CD14-positive monocyte (primary cell): ENCODE measurements at regions not wholly inside any gene's neighbourhood (a gene's known extent, or its start where the extent isn't known, plus 50 kb on each side); places are given as distances from the start of the nearest gene placed in this dataset.

Experiments
- DNase-seq, 3 donors: peaks; one replicate each; pipeline ENCODE4 v3.0.0-alpha.2; 2011 to 2022
- H2AFZ ChIP-seq: 2 replicates; pipeline ENCODE4 v1.6.0; 2012; ENCODE audit warnings: mild to moderate bottlenecking, low read depth, low read length, inconsistent platforms; ENCODE audit not compliant: insufficient read depth, poor library complexity, severe bottlenecking
- H3K27ac ChIP-seq, 2 donors: 1 replicate in 1 of 2; 2 replicates in 1 of 2; pipeline ENCODE4 v1.5.1; 2012 to 2013; ENCODE audit warnings: low read length in 2 of 2, control low read depth in 1 of 2, inconsistent platforms in 1 of 2, low read depth in 1 of 2, mild to moderate bottlenecking in 1 of 2
- H3K27me3 ChIP-seq, 2 donors: one replicate each; pipeline versions ENCODE4 v1.6.0 to v1.6.1; 2011 to 2013; ENCODE audit warnings: low read length in 2 of 2; ENCODE audit not compliant: control insufficient read depth in 2 of 2, insufficient read depth in 2 of 2
- H3K36me3 ChIP-seq, 2 donors: replicated peaks in 1 of 2; 1 replicate in 1 of 2; 2 replicates in 1 of 2; pipeline versions ENCODE4 v1.5.1 to v1.6.1; 2012 to 2013; ENCODE audit warnings: low read length in 2 of 2, control low read depth in 1 of 2, inconsistent platforms in 1 of 2, mild to moderate bottlenecking in 1 of 2; ENCODE audit not compliant: insufficient read depth in 2 of 2, control insufficient read depth in 1 of 2
- H3K4me1 ChIP-seq, 2 donors: 1 replicate in 1 of 2; 2 replicates in 1 of 2; pipeline versions ENCODE4 v1.5.1 to v1.6.1; 2012 to 2013; ENCODE audit warnings: low read length in 2 of 2, control low read depth in 1 of 2, inconsistent platforms in 1 of 2, mild to moderate bottlenecking in 1 of 2, moderate library complexity in 1 of 2; ENCODE audit not compliant: insufficient read depth in 2 of 2, control insufficient read depth in 1 of 2
- H3K4me2 ChIP-seq: replicated peaks from 2 replicates; pipeline ENCODE3; 2012; ENCODE audit warnings: low read length, moderate library complexity, mild to moderate bottlenecking; ENCODE audit not compliant: poor library complexity, severe bottlenecking; ENCODE audit errors: extremely low read depth
- H3K4me3 ChIP-seq, 3 experiments: fragments of 200-600 bp in 1 of 3; sonication (generic) in 1 of 3; replicated peaks in 1 of 3; 1 replicate in 2 of 3; 2 replicates in 1 of 3; pipeline ENCODE4 v1.5.1; 2011 to 2013; ENCODE audit warnings: low read length in 3 of 3, mild to moderate bottlenecking in 3 of 3, control low read depth in 2 of 3, low read depth in 2 of 3, inconsistent platforms in 1 of 3, moderate library complexity in 1 of 3
- H3K79me2 ChIP-seq: 2 replicates; pipeline ENCODE4 v1.6.0; 2012; ENCODE audit warnings: mild to moderate bottlenecking, control low read depth, inconsistent platforms, low read length, moderate library complexity; ENCODE audit not compliant: insufficient read depth
- H3K9ac ChIP-seq: 2 replicates; pipeline ENCODE4 v1.6.0; 2017; ENCODE audit warnings: low read length, mild to moderate bottlenecking; ENCODE audit not compliant: insufficient read depth, poor library complexity, severe bottlenecking
- H3K9me3 ChIP-seq, 2 donors: replicated peaks in 1 of 2; 1 replicate in 1 of 2; 2 replicates in 1 of 2; pipeline versions ENCODE4 v1.5.1 to v1.6.1; 2012 to 2013; ENCODE audit warnings: low read length in 2 of 2, control low read depth in 1 of 2; ENCODE audit not compliant: control insufficient read depth in 1 of 2, insufficient read depth in 1 of 2
- H4K20me1 ChIP-seq: 2 replicates; pipeline ENCODE4 v1.6.0; 2012; ENCODE audit warnings: mild to moderate bottlenecking, low read length, control low read depth, moderate library complexity; ENCODE audit not compliant: insufficient read depth
- H3K27ac Mint-ChIP-seq, 7 donors: one replicate each; pipeline ENCODE4 v1.8.0; 2020; ENCODE audit warnings: mild to moderate bottlenecking in 7 of 7, mixed read lengths in 7 of 7, moderate library complexity in 6 of 7, inconsistent platforms in 2 of 7
- H3K27me3 Mint-ChIP-seq, 3 donors: one replicate each; pipeline ENCODE4 v1.8.0; 2021 to 2022; ENCODE audit warnings: low read depth in 3 of 3, mild to moderate bottlenecking in 3 of 3, mixed read lengths in 3 of 3, moderate library complexity in 3 of 3, inconsistent platforms in 1 of 3
- H3K36me3 Mint-ChIP-seq, 2 donors: one replicate each; pipeline ENCODE4 v1.8.0; 2020; ENCODE audit warnings: mixed read lengths in 2 of 2, inconsistent platforms in 1 of 2, mild to moderate bottlenecking in 1 of 2
- H3K4me1 Mint-ChIP-seq: one replicate; pipeline ENCODE4 v1.8.0; 2020; ENCODE audit warnings: mild to moderate bottlenecking, mixed read lengths
- H3K4me3 Mint-ChIP-seq, 2 donors: one replicate each; pipeline ENCODE4 v1.8.0; 2020; ENCODE audit warnings: mild to moderate bottlenecking in 2 of 2, mixed read lengths in 2 of 2, moderate library complexity in 1 of 2
- H3K9me3 Mint-ChIP-seq, 7 donors: one replicate each; pipeline ENCODE4 v1.8.0; 2020 to 2022; ENCODE audit warnings: mixed read lengths in 7 of 7, mild to moderate bottlenecking in 6 of 7, moderate library complexity in 6 of 7, inconsistent platforms in 2 of 7
- CTCF ChIP-seq: fragments of 200-600 bp; IDR thresholded peaks from one replicate; pipeline ENCODE4 v1.8.0; 2022; ENCODE audit warnings: antibody characterized with exemption, mild to moderate bottlenecking
- WGBS: methylation state at CpG from one replicate; pipeline ENCODE4 v1.1.5; 2013; ENCODE audit warnings: missing lambda C conversion rate; ENCODE audit not compliant: insufficient coverage; 5-methylcytosine and 5-hydroxymethylcytosine counted together
- intact Hi-C, 2 donors: fragments of 100-400 bp; cut with micrococcal nuclease; formaldehyde crosslinking; loops; one replicate each; pipeline versions ENCODE4 v1.15.0 to v1.15.1; 2023

DNA sequence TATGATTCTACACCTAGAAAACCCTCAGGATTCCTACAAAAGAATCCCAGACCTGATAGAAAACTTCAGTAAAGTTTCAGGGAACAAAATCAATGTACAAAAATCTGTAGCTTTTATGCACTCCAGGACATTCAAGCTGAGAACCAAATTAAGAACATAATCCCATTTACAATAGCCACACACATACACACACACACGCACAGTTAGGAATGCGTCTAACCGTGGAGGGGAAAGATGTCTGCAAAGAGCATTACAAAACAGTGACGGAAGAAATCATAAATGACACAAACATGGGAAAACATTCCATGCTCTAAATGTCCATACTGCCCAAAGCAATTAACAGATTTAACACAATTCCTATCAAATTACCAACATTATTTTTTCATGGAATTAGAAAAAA lies 51.4 kb upstream of the CAST start:
- Histone ChIP-seq H3K4me3 (no peak overlapping the region), H3K4me1 (peaks cover 19 to 21% of the 10 kb centered on the region in 2 donors), H3K9ac (no peak overlapping the region), H3K36me3 (no peaks in the 10 kb centered on the region), H4K20me1 (no peaks in the 10 kb centered on the region), H3K4me2 (no peak overlapping the region), H3K9me3 (no peaks in the 10 kb centered on the region), H2AFZ (no peak overlapping the region), H3K79me2 (no peaks in the 10 kb centered on the region), H3K27ac (no peak overlapping the region), H3K27me3 (peaks cover 5 to 7% of the 10 kb centered on the region in 2 donors)
- Mint-ChIP-seq H3K27ac (no peak overlapping the region), H3K27me3 (peaks cover 4 to 7% (median 5%) of the 10 kb centered on the region in 3 donors), H3K4me1 (peaks cover 22% of the 10 kb centered on the region), H3K4me3 (no peak overlapping the region), H3K36me3 (no peaks in the 10 kb centered on the region), H3K9me3 (peaks cover 0 to 4% (median 0%) of the 10 kb centered on the region in 7 donors)
- no peak for TF ChIP-seq CTCF
- intact Hi-C loops = loop anchor here (5.0 to 10.0 kb wide), 3 partner anchors 52 to 72 kb away; partner anchors contain the start of gene CAST (in 2 of the 2)
- DNase-seq = no peak
- 100% methylated on average over 2 of the region's 4 CpGs for WGBS

DNA sequence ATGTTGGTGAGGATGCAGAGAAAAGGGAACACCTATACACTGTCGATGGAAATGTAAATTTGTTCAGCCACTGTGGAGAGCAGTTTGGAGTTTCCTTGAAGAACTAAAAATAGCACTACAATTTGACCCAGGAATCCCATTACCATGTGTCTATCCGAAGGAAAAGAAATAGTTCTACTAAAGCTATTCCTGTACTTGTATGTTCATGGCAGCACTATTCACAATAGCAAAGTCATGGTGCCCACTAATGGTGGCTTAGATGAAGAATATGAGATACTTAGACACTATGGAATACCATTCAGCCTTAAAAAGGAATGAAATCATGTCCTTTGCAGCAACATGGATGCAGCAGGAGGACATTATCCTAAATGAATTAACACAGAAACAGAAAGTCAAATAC lies 50.2 kb upstream of the CAST start:
- H3K4me3 ChIP-seq = no peak overlapping the region
- Mint-ChIP-seq H3K9me3 (peaks cover 0 to 4% (median 0%) of the 10 kb centered on the region in 7 donors), H3K36me3 (no peaks in the 10 kb centered on the region), H3K4me1 (peaks cover 28% of the 10 kb centered on the region), H3K4me3 (peak overlapping the region in 1 of 2 donors; percentile 39), H3K27me3 (peaks cover 4 to 5% (median 5%) of the 10 kb centered on the region in 3 donors), H3K27ac (no peak overlapping the region)
- H3K27me3 ChIP-seq = peaks cover 5 to 7% of the 10 kb centered on the region in 2 donors
- H4K20me1 ChIP-seq = no peaks in the 10 kb centered on the region
- intact Hi-C loops = loop anchor here (5.0 to 10.0 kb wide), 3 partner anchors 50 to 70 kb away; partner anchors contain the start of gene CAST (in 2 of the 2)
- DNase-seq = no peak
- peaks cover 19 to 21% of the 10 kb centered on the region in 2 donors for H3K4me1 ChIP-seq
- H3K79me2 ChIP-seq = no peaks in the 10 kb centered on the region
- H3K9me3 ChIP-seq = no peaks in the 10 kb centered on the region
- no peak overlapping the region for H3K9ac ChIP-seq
- no peak for TF ChIP-seq CTCF
- H3K27ac ChIP-seq = no peak overlapping the region
- H2AFZ ChIP-seq = no peak overlapping the region
- no peak overlapping the region for H3K4me2 ChIP-seq
- no peaks in the 10 kb centered on the region for H3K36me3 ChIP-seq
- WGBS = no CpG with 5 or more reads among the region's 2 CpGs
